Osteoblast (primary cell): ENCODE measurements at regions not wholly inside any gene's neighbourhood (a gene's known extent, or its start where the extent isn't known, plus 50 kb on each side); places are given as distances from the start of the nearest gene placed in this dataset.

Experiments
- DNase-seq: peaks from one replicate; pipeline ENCODE4 v3.0.0; 2011; ENCODE audit warnings: low spot score, mixed read lengths; ENCODE audit not compliant: insufficient read length; ENCODE audit errors: missing footprints
- H2AFZ ChIP-seq: 2 replicates; pipeline ENCODE4 v1.6.0; 2011; ENCODE audit warnings: mild to moderate bottlenecking, low read length
- H3K27ac ChIP-seq: 2 replicates; pipeline ENCODE4 v1.5.1; 2011; ENCODE audit warnings: mild to moderate bottlenecking, low read depth, low read length, moderate library complexity
- H3K27me3 ChIP-seq: 2 replicates; pipeline ENCODE4 v1.6.0; 2012; ENCODE audit warnings: mild to moderate bottlenecking, control low read depth, inconsistent platforms, low read length, moderate library complexity; ENCODE audit not compliant: insufficient read depth
- H3K36me3 ChIP-seq: 2 replicates; pipeline ENCODE4 v1.5.1; 2011; ENCODE audit warnings: mild to moderate bottlenecking, low read length, control low read depth, moderate library complexity; ENCODE audit not compliant: insufficient read depth
- H3K4me1 ChIP-seq: 2 replicates; pipeline ENCODE4 v1.5.1; 2011; ENCODE audit warnings: mild to moderate bottlenecking, low read length, control low read depth, moderate library complexity; ENCODE audit not compliant: insufficient read depth
- H3K4me2 ChIP-seq: 2 replicates; pipeline ENCODE4 v1.6.0; 2011; ENCODE audit warnings: mild to moderate bottlenecking, low read length; ENCODE audit not compliant: insufficient read depth
- H3K4me3 ChIP-seq: fragments of 200-600 bp; sonication (generic); 3 replicates; pipeline ENCODE4 v1.5.1; 2012; ENCODE audit warnings: mild to moderate bottlenecking, low read length, inconsistent platforms; ENCODE audit not compliant: insufficient read depth
- H3K79me2 ChIP-seq: 2 replicates; pipeline ENCODE4 v1.6.0; 2012; ENCODE audit warnings: mild to moderate bottlenecking, low read length, control low read depth, inconsistent platforms; ENCODE audit not compliant: insufficient read depth
- H3K9me3 ChIP-seq: 2 replicates; pipeline ENCODE4 v1.5.1; 2011; ENCODE audit warnings: low read depth, low read length, control low read depth
- H4K20me1 ChIP-seq: 2 replicates; pipeline ENCODE4 v1.6.0; 2012; ENCODE audit warnings: mild to moderate bottlenecking, low read length, control low read depth; ENCODE audit not compliant: insufficient read depth
- TF ChIP-seq, protein P1 (sequence below): IDR thresholded peaks from 2 replicates; pipeline ENCODE4 v1.5.1; 2011; ENCODE audit warnings: mild to moderate bottlenecking, low read depth, low read length, moderate library complexity; ENCODE audit errors: extremely low read depth

DNA sequence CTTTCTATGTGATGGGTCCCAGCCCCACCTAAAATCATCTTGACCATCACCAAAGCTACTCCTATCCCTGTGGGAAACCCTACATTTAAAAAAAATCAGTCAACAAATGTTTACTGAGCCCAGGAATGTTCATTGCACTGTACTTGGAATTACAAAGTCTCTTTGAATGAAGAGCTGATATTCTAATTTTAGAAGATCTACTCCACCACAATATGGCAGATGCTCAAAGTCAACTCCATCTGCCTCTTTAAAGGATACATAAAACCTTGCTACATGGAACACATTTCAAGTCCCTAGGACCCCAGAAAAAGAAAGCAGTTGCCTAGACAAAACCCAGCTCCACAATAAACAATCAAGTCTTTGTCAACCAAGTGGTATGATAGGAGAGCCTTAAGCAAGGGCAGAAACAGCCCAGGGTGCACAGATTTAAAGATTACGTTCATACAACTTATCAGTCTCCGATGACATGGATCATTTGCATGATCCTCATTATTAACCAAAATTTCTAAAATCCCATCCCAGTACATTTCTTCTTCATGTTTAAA, 234.3 kb upstream of the ACVR2A start:
- Histone ChIP-seq H3K4me1 (no peaks in the 10 kb centered on the region), H3K4me3 (no peak overlapping the region), H2AFZ (no peak overlapping the region), H3K27ac (no peak overlapping the region), H3K36me3 (no peaks in the 10 kb centered on the region), H3K79me2 (no peaks in the 10 kb centered on the region), H3K4me2 (no peak overlapping the region), H3K27me3 (no peaks in the 10 kb centered on the region), H4K20me1 (no peaks in the 10 kb centered on the region), H3K9me3 (no peaks in the 10 kb centered on the region)
- TF ChIP-seq, protein P1, sequence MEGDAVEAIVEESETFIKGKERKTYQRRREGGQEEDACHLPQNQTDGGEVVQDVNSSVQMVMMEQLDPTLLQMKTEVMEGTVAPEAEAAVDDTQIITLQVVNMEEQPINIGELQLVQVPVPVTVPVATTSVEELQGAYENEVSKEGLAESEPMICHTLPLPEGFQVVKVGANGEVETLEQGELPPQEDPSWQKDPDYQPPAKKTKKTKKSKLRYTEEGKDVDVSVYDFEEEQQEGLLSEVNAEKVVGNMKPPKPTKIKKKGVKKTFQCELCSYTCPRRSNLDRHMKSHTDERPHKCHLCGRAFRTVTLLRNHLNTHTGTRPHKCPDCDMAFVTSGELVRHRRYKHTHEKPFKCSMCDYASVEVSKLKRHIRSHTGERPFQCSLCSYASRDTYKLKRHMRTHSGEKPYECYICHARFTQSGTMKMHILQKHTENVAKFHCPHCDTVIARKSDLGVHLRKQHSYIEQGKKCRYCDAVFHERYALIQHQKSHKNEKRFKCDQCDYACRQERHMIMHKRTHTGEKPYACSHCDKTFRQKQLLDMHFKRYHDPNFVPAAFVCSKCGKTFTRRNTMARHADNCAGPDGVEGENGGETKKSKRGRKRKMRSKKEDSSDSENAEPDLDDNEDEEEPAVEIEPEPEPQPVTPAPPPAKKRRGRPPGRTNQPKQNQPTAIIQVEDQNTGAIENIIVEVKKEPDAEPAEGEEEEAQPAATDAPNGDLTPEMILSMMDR = no peak
- no peak for DNase-seq

GRCh38 chr2:147609301-147609700, 235.5 kb upstream of the ACVR2A start:
- no peaks in the 10 kb centered on the region for H4K20me1 ChIP-seq
- H2AFZ ChIP-seq = no peak overlapping the region
- H3K4me3 ChIP-seq = no peak overlapping the region
- no peaks in the 10 kb centered on the region for H3K9me3 ChIP-seq
- H3K4me2 ChIP-seq = no peak overlapping the region
- TF ChIP-seq, protein P1 = no peak
- H3K27ac ChIP-seq = no peak overlapping the region
- no peaks in the 10 kb centered on the region for H3K79me2 ChIP-seq
- no peak for DNase-seq
- H3K27me3 ChIP-seq = no peaks in the 10 kb centered on the region
- no peaks in the 10 kb centered on the region for H3K4me1 ChIP-seq
- H3K36me3 ChIP-seq = no peaks in the 10 kb centered on the region

GRCh38 chr2:147607379-147607778, 237.4 kb upstream of the ACVR2A start:
- Histone ChIP-seq H3K4me2 (no peak overlapping the region), H3K79me2 (no peaks in the 10 kb centered on the region), H4K20me1 (no peaks in the 10 kb centered on the region), H3K36me3 (no peaks in the 10 kb centered on the region), H3K27me3 (no peaks in the 10 kb centered on the region), H3K4me1 (no peaks in the 10 kb centered on the region), H2AFZ (no peak overlapping the region), H3K27ac (no peak overlapping the region), H3K4me3 (no peak overlapping the region), H3K9me3 (no peaks in the 10 kb centered on the region)
- DNase-seq = no peak
- TF ChIP-seq, protein P1 = no peak

- Histone ChIP-seq H3K4me1 (no peaks in the 10 kb centered on the region), H2AFZ (no peak overlapping the region), H3K79me2 (no peaks in the 10 kb centered on the region), H3K9me3 (no peaks in the 10 kb centered on the region), H3K36me3 (no peaks in the 10 kb centered on the region), H3K4me3 (no peak overlapping the region), H3K4me2 (no peak overlapping the region), H4K20me1 (no peaks in the 10 kb centered on the region), H3K27ac (no peak overlapping the region), H3K27me3 (no peaks in the 10 kb centered on the region)
- TF ChIP-seq, protein P1 = no peak
- peak; percentile 3 for DNase-seq
Measured at GRCh38 chr2:147603876-147604275, 241.0 kb upstream of the ACVR2A start.
